ENCODE measurements at regions not wholly inside any gene's neighbourhood (a gene's known extent, or its start where the extent isn't known, plus 50 kb on each side); places are given as distances from the start of the nearest gene placed in this dataset.
"Not testable (repeated sequence)": the region's sequence is repeated elsewhere in the genome, so short reads cannot be mapped to it uniquely, and the experiment has no call there.

GRCh38 chr4:19197838-19198237 is 1053.9 kb upstream of the SLIT2 start:
- TF ChIP-seq POLR2AphosphoS5, POLR2A (IDR thresholded peaks at IDR 0.05; ENCODE audit: low read depth, low read length): not testable (repeated sequence)
